DMS114 treated with DMSO at 0.1 percent for 48 hours (cell line): ENCODE measurements at regions not wholly inside any gene's neighbourhood (a gene's known extent, or its start where the extent isn't known, plus 50 kb on each side); places are given as distances from the start of the nearest gene placed in this dataset.
"Not testable (repeated sequence)": the region's sequence is repeated elsewhere in the genome, so short reads cannot be mapped to it uniquely, and the experiment has no call there.

ENCODE experiments used
- DNase-seq: peaks from one replicate; lab custom pipeline; 2025; ENCODE audit not compliant: unreplicated experiment; lab: John Stamatoyannopoulos, UW

DNA sequence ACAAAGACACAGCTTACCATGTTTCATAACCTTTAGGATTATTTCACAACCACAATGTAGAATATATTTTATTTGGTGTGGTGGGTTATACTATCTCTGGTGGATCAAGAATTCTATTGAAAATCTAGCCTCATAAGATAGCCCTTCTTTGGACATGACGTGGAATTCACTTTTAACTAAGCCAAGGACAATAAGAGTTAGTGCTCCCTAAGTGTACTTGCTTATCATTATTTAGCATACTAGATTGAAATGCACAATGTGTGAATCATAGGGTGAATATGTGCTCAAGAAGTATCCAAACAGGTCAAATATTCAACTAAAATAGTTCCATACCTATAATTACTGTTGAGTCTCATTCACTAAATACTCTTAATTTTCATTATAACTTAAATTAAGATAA, 1179.5 kb upstream of the GOT2 start:
- no peak for DNase-seq

DNA sequence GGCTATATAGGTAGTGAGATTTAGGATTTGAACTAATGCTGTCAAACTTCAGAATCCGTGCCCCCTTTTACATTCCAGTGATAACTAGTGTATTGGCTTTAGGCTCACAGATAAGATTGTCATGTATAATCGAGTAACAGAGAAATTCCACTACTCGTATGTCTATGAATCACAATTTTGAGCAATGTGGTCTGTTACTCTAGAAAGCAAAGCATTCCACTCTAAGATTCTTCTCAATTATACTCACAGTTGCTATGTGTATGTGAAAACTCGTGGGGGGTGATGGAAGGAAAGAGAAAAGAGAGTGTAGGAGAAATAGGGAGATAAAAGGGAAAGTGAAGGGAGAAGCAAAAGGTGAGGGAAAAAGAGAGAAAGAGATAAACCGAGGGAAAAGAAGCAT, 1175.1 kb upstream of the GOT2 start:
- no peak for DNase-seq

DNA sequence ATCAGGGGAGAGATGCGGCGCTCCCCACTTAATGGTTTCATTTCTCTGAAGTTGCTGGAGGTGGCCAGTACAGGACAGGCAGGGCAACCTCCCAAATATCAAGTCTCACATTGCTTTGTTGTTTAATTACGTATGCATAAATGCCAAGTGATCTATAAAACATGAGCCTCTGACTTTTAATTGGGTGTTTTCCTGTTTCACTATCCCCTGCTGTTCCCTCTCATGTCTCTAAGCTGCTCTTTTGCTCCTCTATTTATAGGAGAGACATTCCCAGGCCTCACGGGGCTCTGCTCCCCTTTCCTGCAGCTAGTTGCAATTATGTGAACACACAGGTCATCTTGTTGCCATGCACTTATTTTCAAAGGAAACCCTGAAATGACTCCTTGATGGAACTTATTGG, 1173.5 kb upstream of the GOT2 start:
- no peak for DNase-seq

DNA sequence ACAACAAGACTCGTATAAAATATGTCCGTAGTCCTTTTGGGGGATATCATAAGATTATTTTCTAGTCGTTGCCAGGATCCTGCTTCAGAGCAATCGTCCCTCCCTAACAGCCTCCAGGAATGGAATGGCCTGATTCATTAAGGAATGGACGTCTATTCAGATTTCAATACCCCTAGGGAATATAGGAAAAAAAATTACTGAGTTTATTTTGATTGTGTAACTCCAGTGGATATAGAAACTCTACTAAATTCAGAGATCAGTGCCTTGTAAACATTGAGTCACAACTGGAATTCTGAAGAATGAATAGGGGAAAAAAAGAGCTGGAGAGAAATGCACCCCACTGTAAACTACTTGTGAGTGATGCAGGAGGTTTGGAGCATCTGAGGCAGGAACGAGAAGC, 1171.5 kb upstream of the GOT2 start:
- no peak for DNase-seq

DNA sequence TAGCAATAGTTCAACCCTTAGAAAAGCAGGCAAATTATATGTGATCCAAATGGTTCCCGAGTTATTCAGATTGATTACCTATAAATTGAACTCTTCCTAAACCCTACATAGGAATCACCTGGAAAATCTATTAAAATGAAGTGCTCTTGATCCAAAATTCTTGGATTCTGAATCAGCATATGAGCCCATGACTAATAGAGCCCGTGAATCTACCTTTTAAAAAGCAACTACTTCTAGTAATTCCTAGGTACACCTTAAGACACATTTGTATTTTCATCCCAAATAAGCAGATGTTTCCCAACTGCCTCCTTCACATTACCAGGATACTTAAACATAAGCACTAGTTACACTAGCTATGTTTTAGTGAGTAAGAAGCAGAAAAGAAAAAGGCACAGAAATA, 1171.0 kb upstream of the GOT2 start:
- no peak for DNase-seq

DNA sequence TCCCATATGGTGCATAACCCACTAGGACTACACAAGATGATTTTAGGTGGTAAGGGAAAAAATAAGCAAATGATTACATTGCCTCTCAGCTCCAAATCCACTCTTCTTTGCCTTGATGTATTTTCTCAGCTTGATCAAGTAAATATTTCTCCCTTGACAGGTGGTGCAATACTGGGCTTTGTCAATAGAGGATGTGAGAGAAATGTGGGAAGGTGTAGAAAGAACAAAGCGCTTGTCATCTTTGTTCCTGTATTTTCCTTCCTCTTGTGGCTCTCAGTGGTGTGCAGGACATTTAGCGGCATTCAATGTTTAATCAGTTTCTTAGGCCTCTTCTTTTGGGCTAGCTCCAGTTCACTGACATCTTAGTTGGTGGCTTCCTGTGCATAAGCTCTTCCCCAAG, 1165.8 kb upstream of the GOT2 start:
- DNase-seq, result no peak

DNA sequence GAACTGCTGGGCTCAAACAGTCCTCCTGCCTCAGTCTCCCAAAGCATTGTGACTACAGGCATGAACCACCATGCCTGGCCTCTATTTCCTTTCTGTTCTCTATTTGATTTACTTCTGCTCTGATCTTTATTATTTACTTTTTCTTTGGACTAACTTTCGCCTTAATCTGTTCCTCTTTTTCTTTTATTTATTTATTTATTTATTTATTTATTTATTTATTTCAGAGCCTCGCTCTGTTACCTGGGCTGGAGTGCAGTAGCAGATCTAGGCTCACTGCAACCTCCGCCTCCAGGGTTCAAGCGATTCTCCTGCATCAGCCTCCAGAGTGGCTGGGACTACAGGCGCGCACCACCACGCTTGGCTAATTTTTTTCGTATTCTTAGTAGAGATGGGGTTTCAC, 1158.3 kb upstream of the GOT2 start:
- DNase-seq, result no peak

DNA sequence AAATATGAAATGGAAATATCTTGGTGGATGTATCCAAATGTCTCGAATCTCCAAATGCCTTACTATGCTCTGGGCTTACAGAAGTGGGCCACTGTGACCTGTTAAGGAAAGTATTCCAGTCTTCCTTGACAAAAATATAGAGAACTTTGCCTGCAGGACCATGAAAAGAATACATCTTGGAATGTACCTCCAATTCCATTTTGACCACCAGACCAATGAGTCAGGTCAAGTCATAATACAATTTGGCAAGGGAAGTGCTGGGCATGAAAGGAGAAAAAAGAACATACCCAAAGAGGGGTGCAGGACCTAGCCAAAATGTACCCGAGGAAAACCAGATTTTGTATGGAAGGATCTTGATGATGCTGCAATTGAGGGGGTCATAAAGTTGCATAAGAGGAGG, 1153.7 kb upstream of the GOT2 start:
- no peak for DNase-seq

DNA sequence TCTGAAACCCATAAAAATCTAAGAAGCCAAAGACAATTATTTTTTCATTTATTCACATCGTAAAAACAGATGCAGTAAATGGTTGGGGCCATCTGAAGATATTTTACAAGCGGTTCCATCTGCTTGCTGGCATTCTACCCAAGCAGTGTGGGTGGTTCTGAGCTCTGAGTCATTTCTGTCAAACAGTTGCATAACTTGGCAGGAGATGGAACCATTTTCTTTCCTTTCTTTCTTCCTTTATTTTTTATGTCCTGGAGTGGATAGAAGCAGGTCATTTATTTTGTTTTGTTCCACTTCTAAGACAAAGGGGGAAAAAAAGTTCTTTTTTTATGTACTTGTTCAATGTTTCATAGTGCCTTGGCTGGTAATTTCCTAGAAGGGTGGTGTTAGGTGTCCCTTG, 1151.9 kb upstream of the GOT2 start:
- DNase-seq, result no peak

DNA sequence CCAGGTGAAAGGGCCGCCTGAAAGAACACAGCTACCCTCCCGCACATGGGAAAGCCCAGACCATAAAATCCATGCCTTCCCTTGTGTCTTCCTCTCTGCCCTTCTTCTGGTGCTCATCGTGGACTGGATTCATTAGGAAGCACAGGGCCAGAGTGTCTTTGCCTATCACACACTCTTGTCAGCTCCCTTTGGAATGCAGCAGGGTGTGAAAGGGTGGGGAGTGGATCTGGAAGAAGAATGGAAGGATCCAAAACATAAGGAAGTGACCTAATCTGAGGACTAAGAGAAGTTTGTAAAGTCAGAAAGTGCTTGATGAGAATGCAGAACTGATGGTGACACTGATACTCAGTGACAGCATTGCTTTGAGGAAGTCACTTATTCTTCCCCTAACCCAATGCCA, 1147.3 kb upstream of the GOT2 start:
- DNase-seq, result no peak

DNA sequence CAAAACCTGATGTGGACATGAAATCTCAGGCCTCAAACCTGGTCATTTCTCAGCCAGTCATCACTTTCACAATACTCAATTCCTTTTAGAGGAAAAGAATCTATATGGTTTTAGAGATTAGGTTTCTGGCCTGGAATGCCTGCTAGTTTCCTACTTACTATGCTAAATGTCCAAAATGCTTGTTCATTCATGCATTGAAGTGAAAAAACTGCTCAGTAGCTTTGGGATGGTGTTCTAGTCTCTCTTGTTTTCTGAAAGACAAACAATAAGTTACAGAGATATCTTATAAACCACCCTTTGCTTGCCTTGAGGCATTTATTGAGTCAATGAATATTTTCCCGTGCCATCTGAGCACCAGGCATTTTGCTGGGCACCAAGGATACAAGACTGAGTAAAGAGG, 1146.5 kb upstream of the GOT2 start:
- DNase-seq, result no peak

DNA sequence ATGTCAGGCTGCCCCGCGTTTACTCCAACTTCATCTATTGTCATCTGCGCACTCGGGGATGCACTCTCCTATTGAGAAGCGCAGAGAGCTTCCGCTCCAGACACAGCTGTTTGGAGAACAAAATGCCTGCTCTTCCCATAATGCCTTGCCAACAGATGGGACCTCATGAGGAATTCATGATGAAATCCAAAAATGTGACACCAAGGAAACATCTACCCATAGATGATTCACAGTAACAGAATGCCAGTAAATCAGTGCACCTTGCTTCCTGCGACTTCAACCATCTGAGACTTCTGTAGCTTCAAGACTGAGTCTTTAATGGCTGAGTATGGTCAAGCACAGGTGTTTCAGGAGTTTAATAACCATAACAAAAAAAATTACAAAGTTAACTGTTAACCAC, 1144.9 kb upstream of the GOT2 start:
- DNase-seq, result no peak

DNA sequence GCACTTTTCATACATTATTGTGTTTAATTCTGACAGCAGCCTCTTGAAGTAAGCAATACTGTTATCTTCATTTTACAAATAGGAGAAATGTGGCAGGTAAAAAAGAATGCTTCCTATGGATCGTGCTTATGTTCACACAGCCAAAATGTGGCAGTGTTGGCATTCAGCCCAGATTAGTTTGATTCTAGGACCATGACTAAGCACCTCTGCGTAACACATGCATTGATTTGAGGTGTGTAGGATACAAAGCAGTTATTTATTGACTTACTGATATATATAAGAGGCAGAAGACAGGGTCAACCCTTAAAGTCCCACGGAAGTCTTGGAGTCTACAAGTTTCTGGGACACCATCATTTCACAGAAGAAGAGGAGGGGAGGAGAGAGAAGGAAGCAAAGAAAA, 1144.4 kb upstream of the GOT2 start:
- no peak for DNase-seq

DNA sequence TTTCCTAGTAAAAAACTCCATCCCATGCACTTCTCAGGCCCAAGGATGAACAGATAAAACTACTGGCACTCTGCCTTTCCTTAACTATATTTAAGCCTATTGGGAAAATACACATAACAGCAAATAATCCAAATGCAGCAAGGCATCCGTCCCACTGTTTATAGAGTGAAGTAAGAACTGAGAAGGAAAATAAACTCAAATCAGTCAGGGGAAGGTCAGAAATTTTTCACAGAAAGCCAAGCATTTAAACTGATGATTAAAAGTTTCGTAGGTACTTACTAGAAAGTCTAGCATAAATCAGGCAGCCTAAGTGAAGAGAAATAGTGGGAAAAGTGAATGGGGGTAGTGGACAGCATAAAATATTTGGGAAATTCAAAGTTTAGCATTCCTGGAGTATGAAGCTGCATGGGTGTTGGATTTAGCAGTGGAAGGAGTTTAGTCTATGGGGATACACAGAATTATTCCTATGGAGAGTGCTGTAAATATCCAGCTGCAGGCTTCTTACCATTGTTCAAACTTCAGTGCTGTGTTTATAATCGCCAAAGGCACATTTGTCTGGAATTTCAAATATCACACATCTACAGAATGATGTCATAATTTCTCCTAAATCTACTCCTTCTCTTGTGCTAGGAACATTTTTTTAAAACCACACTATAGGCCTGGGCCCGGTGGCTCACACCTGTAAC, 1131.0 kb upstream of the GOT2 start:
- no peak for DNase-seq

DNA sequence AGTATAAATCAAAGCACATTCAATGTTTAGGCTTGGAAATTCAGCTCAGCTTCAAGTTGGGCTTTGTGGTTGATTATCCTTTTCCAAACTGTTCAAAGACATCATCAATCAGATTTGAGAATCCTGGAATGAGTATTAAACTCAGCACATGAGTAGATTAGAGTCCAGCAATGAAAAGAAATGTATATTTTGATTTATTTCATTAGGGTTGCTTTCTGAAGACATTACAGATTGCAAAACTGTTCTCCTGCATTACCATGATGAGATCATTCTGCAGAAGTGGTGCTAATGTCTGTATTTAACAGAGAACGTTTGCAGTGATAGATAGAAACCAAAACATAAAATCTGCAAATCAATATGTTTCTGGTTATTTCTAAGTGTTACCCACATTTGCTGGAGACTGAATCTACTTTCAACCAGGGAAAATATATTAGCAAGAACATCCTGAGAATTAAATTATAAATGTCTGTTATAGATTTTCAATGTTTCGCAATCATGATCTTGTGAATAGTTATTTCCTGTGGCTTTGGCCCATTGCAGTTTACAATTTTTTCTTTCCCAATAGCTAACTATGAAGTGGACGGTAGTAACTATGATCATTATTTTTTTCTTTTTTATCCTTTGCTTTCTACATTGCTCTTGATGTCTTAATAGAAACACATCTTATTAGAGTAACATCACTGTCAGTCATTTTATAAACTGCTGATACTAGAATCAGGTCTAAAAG, 1125.7 kb upstream of the GOT2 start:
- no peak for DNase-seq

DNA sequence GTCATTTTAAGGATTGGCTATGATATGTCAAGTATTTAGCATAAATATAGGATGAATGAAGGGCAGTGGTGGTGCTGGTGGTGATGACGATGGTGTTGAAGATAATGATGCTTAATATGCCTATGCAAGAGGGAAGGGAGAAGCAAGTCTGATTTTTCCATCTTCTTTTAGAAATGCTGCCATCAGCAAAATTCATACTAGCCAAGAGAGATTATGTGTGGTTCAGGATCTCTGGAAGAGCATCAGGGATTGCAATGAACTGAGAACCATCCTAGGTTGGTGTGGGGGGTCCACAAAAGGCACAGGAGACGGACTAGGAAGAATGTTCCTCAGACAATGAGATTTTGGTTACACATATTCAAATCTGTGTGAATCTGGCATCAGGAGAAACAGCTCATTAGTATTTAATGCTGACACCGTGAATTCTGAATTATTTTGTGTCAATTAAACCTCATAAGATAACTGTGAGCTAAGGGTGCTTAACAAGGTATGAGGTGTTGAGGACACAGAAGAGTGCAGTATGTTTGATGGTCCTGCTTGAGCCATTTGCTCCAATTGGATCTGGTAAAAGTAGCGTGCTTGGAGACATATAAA, 1120.8 kb upstream of the GOT2 start:
- DNase-seq, result no peak

DNA sequence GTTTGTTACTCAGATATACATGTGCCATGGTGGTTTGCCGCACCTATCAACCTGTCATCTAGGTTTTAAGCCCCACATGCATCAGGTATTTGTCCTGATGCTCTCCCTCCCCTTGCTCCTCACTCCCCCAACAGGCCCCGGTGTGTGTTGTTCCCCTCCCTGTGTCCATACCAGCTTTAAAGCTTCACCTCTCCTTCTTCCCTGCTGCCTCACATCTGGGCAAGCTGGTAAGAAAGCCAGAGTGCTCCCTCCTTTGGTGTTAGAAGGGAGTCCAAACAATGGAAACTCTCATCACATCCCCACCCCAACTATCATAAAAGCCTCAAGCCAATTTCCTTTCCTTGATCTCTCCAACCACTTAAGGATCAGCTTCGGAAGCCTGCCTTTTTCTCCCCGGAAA, 1115.6 kb upstream of the GOT2 start:
- no peak for DNase-seq

DNA sequence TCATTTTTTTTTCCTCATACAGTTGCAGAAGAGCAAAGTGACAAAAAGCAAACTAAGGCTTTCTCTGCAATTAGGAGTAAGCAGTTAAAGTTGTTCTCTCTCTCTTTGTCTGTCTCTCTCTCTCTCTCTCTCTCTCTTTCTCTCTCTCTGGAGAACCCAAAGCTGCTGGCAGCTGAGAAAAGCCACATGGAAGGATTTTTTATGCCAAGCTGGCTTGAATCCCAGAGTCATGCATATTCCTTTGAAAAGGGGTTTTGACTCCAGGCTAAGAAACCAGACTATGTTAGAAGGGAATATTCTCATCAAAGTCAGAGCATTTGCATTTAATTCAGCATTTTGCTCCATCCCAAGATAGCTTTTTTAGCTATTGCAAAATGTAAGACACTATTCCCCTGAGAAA, 1114.2 kb upstream of the GOT2 start:
- DNase-seq, result no peak

DNA sequence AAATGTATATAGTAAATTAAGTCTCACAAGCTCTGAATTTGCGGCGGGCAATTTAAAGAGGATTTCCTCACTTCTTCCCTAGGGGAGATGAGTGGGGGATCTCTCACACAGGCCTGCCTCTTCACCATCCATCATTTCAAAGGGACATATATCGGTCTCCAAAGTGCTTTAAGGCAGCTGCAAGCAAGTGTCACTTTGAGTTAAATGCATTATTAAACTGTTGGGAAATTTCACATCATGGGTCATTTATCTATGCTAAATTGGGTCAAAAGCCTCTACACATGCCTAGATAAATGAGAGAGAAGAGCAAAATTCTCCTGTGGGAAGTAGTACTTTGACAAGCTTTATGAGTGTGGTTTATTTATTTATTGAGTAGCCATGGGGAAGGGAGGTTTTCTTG, 1106.1 kb upstream of the GOT2 start:
- DNase-seq, result no peak

DNA sequence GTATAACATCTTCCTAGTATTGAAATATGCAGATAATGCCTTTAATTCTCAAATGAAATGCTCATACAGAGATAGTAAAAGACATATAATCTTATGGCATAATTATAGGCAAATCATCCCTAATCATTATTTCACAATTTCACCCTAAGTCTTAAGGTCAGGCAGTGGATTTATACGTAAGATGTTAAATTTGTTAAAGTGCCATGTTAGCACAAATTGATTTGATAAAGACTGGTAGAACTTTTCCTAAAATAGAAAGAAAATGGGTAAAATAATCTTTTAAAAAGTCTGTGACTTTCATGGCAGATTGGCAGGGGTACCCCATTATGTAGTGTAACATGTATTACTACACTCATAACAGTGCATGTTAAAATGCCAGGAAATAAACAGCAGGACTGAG, 1092.7 kb upstream of the GOT2 start:
- no peak for DNase-seq

DNA sequence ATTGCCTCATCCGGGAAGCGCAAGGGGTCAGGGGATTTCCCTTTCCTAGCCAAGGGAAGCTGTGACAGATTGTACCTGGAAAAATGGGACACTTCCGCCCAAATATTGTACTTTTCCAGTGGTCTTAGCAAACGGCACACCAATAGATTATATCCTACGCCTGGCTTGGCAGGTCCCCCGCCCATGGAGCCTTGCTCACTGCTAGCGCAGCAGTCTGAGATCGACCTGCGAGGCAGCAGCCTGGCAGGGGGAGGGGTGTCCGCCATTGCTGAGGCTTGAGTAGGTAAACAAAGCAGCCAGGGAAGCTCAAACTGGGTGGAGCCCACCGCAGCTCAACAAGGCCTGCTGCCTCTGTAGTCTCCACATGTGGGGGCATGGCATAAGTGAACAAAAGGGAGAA, 1075.4 kb upstream of the GOT2 start:
- DNase-seq, result not testable (repeated sequence)

DNA sequence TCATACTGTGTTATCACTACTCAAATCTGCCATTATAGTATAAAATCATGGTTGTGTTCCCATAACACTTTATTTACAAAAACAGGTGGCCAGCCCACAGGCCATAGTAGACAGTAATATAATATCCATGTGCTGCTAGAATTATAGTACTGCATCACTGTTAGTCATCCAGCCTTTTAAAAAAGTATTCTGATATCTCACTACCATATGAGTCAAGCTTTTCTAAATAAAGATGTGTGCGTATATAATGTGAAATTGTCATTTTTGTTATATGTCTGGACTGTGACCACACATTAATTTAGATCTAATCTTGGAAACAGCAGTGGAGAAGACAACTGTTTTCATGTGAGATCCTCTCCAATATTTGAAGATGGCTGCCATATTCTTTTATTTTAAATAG, 1049.1 kb upstream of the GOT2 start:
- DNase-seq, result no peak

DNA sequence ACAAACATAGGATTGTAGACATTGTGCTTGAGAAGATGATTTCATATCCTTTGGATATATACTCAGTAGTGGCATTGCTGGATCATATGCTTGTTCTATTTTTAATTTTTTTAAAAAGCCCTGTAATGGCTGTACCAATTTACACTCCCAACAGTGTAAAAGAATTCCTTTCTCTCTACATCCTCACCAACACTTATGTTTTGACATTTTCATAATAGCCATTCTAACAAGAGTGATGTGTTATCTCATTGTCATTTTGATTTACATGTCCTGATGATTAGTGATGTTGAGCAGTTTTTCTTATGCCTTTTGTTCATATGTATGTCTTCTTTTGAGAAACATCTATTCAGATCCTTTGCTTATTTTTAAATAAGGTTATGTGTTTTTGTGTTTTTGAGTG, 1039.2 kb upstream of the GOT2 start:
- DNase-seq, result no peak
